ENCODE measurements at regions not wholly inside any gene's neighbourhood (a gene's known extent, or its start where the extent isn't known, plus 50 kb on each side); places are given as distances from the start of the nearest gene placed in this dataset.

- no peak for DNase-seq (ENCODE audit: low read depth in 3 of 3)
These were observed 99.5 kb downstream of the MAFB start for GRCh38 chr20:40589581-40589980.

- no peak for DNase-seq (ENCODE audit: low read depth in 3 of 3)
These were observed 100.1 kb downstream of the MAFB start for GRCh38 chr20:40588891-40589290.

- DNase-seq (ENCODE audit: low read depth in 3 of 3) = no peak
These were observed 102.0 kb downstream of the MAFB start for GRCh38 chr20:40587038-40587437.

GRCh38 chr20:40584130-40584809 is 104.8 kb downstream of the MAFB start:
- DNase-seq (ENCODE audit: low read depth in 3 of 3) = no peak

- DNase-seq (ENCODE audit: low read depth in 3 of 3) = no peak
These were observed 105.4 kb downstream of the MAFB start for GRCh38 chr20:40583636-40584035.

GRCh38 chr20:40583205-40583604 is 105.8 kb downstream of the MAFB start:
- DNase-seq (ENCODE audit: low read depth in 3 of 3) = no peak

- no peak for DNase-seq (ENCODE audit: low read depth in 3 of 3)
These were observed 106.5 kb downstream of the MAFB start for GRCh38 chr20:40582531-40582930.

GRCh38 chr20:40579701-40580100 is 109.3 kb downstream of the MAFB start:
- DNase-seq (ENCODE audit: low read depth in 3 of 3) = no peak

- DNase-seq (ENCODE audit: low read depth in 3 of 3) = no peak
These were observed 110.1 kb downstream of the MAFB start for GRCh38 chr20:40578961-40579360.

- DNase-seq (ENCODE audit: low read depth in 3 of 3) = no peak
These were observed 113.2 kb downstream of the MAFB start for GRCh38 chr20:40575851-40576250.

- no peak for DNase-seq (ENCODE audit: low read depth in 3 of 3)
These were observed 116.8 kb downstream of the MAFB start for GRCh38 chr20:40572251-40572650.

GRCh38 chr20:40571639-40572038 is 117.4 kb downstream of the MAFB start:
- DNase-seq (ENCODE audit: low read depth in 3 of 3) = no peak

GRCh38 chr20:40568200-40568599 is 120.8 kb downstream of the MAFB start:
- no peak for DNase-seq (ENCODE audit: low read depth in 3 of 3)

GRCh38 chr20:40565682-40566040 is 123.4 kb downstream of the MAFB start:
- DNase-seq (ENCODE audit: low read depth in 3 of 3) = no peak

GRCh38 chr20:40565001-40565681 is 123.9 kb downstream of the MAFB start:
- no peak for DNase-seq (ENCODE audit: low read depth in 3 of 3)

- no peak for DNase-seq (ENCODE audit: low read depth in 3 of 3)
These were observed 125.6 kb downstream of the MAFB start for GRCh38 chr20:40563296-40563950.

- DNase-seq (ENCODE audit: low read depth in 3 of 3) = no peak
These were observed 127.0 kb downstream of the MAFB start for GRCh38 chr20:40562031-40562430.

GRCh38 chr20:40561187-40561586 is 127.8 kb downstream of the MAFB start:
- no peak for DNase-seq (ENCODE audit: low read depth in 3 of 3)

- DNase-seq (ENCODE audit: low read depth in 3 of 3) = no peak
These were observed 130.8 kb downstream of the MAFB start for GRCh38 chr20:40558212-40558611.

- no peak for DNase-seq (ENCODE audit: low read depth in 3 of 3)
These were observed 137.9 kb downstream of the MAFB start for GRCh38 chr20:40551125-40551530.

GRCh38 chr20:40547483-40548091 is 141.4 kb downstream of the MAFB start:
- no peak for DNase-seq (ENCODE audit: low read depth in 3 of 3)

- no peak for DNase-seq (ENCODE audit: low read depth in 3 of 3)
These were observed 143.6 kb downstream of the MAFB start for GRCh38 chr20:40545478-40545877.

GRCh38 chr20:40542065-40542464 is 147.0 kb downstream of the MAFB start:
- DNase-seq (ENCODE audit: low read depth in 3 of 3) = no peak

Data from stimulated activated CD4-positive, alpha-beta T cell treated with anti-CD3 and anti-CD28 coated beads, TNF-alpha, amount 100 ng/mL, for 24 hours (primary cell).